22Rv1 (cell line): ENCODE measurements at regions not wholly inside any gene's neighbourhood (a gene's known extent, or its start where the extent isn't known, plus 50 kb on each side); places are given as distances from the start of the nearest gene placed in this dataset.

Experiments
- ZFX ChIP-seq: fragments of 450-650 bp; IDR thresholded peaks from 2 replicates; pipeline ENCODE4 v1.6.1; 2017; ENCODE audit warnings: antibody characterized with exemption, borderline replicate concordance
- TF ChIP-seq, protein P1 (sequence below): fragments of 450-650 bp; IDR thresholded peaks from 2 replicates; pipeline ENCODE4 v1.5.1; 2017; ENCODE audit warnings: mild to moderate bottlenecking

- TF ChIP-seq, protein P1, sequence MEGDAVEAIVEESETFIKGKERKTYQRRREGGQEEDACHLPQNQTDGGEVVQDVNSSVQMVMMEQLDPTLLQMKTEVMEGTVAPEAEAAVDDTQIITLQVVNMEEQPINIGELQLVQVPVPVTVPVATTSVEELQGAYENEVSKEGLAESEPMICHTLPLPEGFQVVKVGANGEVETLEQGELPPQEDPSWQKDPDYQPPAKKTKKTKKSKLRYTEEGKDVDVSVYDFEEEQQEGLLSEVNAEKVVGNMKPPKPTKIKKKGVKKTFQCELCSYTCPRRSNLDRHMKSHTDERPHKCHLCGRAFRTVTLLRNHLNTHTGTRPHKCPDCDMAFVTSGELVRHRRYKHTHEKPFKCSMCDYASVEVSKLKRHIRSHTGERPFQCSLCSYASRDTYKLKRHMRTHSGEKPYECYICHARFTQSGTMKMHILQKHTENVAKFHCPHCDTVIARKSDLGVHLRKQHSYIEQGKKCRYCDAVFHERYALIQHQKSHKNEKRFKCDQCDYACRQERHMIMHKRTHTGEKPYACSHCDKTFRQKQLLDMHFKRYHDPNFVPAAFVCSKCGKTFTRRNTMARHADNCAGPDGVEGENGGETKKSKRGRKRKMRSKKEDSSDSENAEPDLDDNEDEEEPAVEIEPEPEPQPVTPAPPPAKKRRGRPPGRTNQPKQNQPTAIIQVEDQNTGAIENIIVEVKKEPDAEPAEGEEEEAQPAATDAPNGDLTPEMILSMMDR = no peak
- no peak for TF ChIP-seq ZFX
Measured at GRCh38 chr7:123314886-123315285, 115.1 kb upstream of the SLC13A1 start.
